Osteoblast (primary cell): ENCODE measurements at regions not wholly inside any gene's neighbourhood (a gene's known extent, or its start where the extent isn't known, plus 50 kb on each side); places are given as distances from the start of the nearest gene placed in this dataset.
A peak's percentile ranks its signal among the peaks of the same experiment; 100 is the strongest.

Source experiments
- DNase-seq: peaks from one replicate; pipeline ENCODE4 v3.0.0; 2011; ENCODE audit warnings: low spot score, mixed read lengths; ENCODE audit not compliant: insufficient read length; ENCODE audit errors: missing footprints
- H2AFZ ChIP-seq: 2 replicates; pipeline ENCODE4 v1.6.0; 2011; ENCODE audit warnings: mild to moderate bottlenecking, low read length
- H3K27ac ChIP-seq: 2 replicates; pipeline ENCODE4 v1.5.1; 2011; ENCODE audit warnings: mild to moderate bottlenecking, low read depth, low read length, moderate library complexity
- H3K27me3 ChIP-seq: 2 replicates; pipeline ENCODE4 v1.6.0; 2012; ENCODE audit warnings: mild to moderate bottlenecking, control low read depth, inconsistent platforms, low read length, moderate library complexity; ENCODE audit not compliant: insufficient read depth
- H3K36me3 ChIP-seq: 2 replicates; pipeline ENCODE4 v1.5.1; 2011; ENCODE audit warnings: mild to moderate bottlenecking, low read length, control low read depth, moderate library complexity; ENCODE audit not compliant: insufficient read depth
- H3K4me1 ChIP-seq: 2 replicates; pipeline ENCODE4 v1.5.1; 2011; ENCODE audit warnings: mild to moderate bottlenecking, low read length, control low read depth, moderate library complexity; ENCODE audit not compliant: insufficient read depth
- H3K4me2 ChIP-seq: 2 replicates; pipeline ENCODE4 v1.6.0; 2011; ENCODE audit warnings: mild to moderate bottlenecking, low read length; ENCODE audit not compliant: insufficient read depth
- H3K4me3 ChIP-seq: fragments of 200-600 bp; sonication (generic); 3 replicates; pipeline ENCODE4 v1.5.1; 2012; ENCODE audit warnings: mild to moderate bottlenecking, low read length, inconsistent platforms; ENCODE audit not compliant: insufficient read depth
- H3K79me2 ChIP-seq: 2 replicates; pipeline ENCODE4 v1.6.0; 2012; ENCODE audit warnings: mild to moderate bottlenecking, low read length, control low read depth, inconsistent platforms; ENCODE audit not compliant: insufficient read depth
- H3K9me3 ChIP-seq: 2 replicates; pipeline ENCODE4 v1.5.1; 2011; ENCODE audit warnings: low read depth, low read length, control low read depth
- H4K20me1 ChIP-seq: 2 replicates; pipeline ENCODE4 v1.6.0; 2012; ENCODE audit warnings: mild to moderate bottlenecking, low read length, control low read depth; ENCODE audit not compliant: insufficient read depth
- TF ChIP-seq, protein P1 (sequence below): IDR thresholded peaks from 2 replicates; pipeline ENCODE4 v1.5.1; 2011; ENCODE audit warnings: mild to moderate bottlenecking, low read depth, low read length, moderate library complexity; ENCODE audit errors: extremely low read depth

DNA sequence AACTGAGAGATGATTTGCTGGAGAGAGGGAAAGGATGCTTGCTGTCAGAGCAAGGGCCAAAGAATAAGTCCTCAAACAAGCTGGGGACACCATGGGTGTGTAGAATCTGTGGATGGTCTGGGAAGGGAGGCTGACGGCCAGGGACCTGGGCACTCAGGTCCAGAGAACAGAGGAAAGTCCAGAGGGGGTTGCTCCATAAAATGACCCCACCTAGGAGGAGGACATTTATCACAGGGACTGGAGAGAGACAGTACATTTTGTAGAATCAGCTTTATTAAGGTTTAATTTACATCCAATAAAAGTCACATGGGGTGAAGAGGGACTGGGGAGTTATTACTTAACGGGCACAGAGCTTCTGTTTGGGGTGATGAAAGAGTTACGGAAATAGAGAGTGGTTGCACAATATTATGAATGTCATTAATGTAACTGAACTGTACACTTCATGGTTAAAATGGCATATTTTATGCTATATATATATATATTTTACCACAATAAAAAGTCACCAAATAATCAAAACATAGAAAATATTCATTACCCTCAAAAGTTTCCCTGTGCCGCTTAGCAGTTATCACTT is 73.0 kb upstream of the ABCD3 start:
- H3K27ac ChIP-seq = no peak overlapping the region
- no peak overlapping the region for H3K4me2 ChIP-seq
- TF ChIP-seq, protein P1, sequence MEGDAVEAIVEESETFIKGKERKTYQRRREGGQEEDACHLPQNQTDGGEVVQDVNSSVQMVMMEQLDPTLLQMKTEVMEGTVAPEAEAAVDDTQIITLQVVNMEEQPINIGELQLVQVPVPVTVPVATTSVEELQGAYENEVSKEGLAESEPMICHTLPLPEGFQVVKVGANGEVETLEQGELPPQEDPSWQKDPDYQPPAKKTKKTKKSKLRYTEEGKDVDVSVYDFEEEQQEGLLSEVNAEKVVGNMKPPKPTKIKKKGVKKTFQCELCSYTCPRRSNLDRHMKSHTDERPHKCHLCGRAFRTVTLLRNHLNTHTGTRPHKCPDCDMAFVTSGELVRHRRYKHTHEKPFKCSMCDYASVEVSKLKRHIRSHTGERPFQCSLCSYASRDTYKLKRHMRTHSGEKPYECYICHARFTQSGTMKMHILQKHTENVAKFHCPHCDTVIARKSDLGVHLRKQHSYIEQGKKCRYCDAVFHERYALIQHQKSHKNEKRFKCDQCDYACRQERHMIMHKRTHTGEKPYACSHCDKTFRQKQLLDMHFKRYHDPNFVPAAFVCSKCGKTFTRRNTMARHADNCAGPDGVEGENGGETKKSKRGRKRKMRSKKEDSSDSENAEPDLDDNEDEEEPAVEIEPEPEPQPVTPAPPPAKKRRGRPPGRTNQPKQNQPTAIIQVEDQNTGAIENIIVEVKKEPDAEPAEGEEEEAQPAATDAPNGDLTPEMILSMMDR = no peak
- no peaks in the 10 kb centered on the region for H3K4me1 ChIP-seq
- H3K4me3 ChIP-seq = no peak overlapping the region
- no peak for DNase-seq
- no peak overlapping the region for H2AFZ ChIP-seq
- H4K20me1 ChIP-seq = no peaks in the 10 kb centered on the region
- no peaks in the 10 kb centered on the region for H3K36me3 ChIP-seq
- H3K9me3 ChIP-seq = no peaks in the 10 kb centered on the region
- H3K79me2 ChIP-seq = no peaks in the 10 kb centered on the region
- peaks cover 41% of the 10 kb centered on the region for H3K27me3 ChIP-seq

DNA sequence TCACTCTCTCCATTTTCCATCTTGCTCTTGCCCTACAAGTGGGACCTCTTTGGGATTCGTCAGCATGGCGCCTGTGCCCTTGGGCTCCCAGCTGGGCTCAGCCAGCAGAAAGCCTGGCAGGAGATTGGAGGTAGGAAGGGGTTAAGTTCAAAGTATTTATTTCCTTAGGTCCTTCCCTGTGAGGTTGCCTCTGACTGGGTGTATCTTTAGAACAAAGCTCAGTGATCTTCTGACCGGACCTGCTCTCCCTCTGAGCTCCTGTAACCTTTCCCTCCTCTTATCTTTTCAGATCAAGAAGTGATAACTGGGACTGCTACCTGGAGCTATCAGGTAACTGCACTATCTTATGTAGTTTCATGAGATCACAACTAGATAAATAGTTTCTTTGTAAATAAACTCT is 75.8 kb upstream of the ABCD3 start:
- Histone ChIP-seq H3K27ac (no peak overlapping the region), H3K36me3 (no peaks in the 10 kb centered on the region), H3K79me2 (no peaks in the 10 kb centered on the region), H3K4me3 (no peak overlapping the region), H3K9me3 (no peaks in the 10 kb centered on the region), H3K4me2 (no peak overlapping the region), H3K4me1 (no peaks in the 10 kb centered on the region), H2AFZ (no peak overlapping the region), H4K20me1 (no peaks in the 10 kb centered on the region), H3K27me3 (peaks cover 23% of the 10 kb centered on the region)
- TF ChIP-seq, protein P1 = no peak
- no peak for DNase-seq

DNA sequence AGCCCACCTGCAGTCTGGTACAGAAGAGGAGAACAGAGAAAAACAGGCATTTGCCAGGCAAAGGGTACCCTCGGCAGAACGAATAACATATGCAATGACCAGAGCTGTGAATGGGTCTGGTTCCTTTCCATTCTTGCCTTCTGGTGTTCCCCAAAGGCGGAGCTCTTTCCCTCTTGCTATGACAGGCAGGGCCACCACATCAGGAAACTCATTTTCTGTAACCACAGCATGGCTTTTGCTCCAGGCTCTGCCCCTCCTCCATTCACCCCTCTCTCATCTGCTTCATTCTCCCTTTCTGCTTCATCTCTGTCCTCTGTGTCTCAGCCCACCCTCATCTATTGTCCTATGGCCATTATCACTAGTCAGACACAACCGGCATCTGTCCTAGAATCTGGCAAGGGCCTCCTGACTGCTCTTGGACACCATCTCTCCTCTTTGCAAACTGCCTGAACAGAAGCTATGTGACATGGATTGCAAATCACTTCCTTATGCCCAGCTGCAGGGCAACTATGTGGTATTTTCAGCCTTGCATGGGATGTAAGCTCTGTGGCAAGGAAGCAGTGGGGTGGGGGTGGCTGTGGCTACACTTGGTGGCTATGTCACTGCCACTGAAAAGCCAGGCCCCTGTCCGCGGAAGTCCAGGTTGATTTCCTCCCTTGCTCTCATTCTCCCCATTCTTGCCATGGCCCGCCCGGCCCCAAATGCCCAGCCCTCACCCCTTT is 78.8 kb upstream of the ABCD3 start:
- H3K4me3 ChIP-seq = no peak overlapping the region
- TF ChIP-seq, protein P1 = no peak
- H3K4me1 ChIP-seq = peaks cover 8% of the 10 kb centered on the region
- DNase-seq = no peak
- peaks cover 23% of the 10 kb centered on the region for H3K27me3 ChIP-seq
- H4K20me1 ChIP-seq = no peaks in the 10 kb centered on the region
- no peaks in the 10 kb centered on the region for H3K79me2 ChIP-seq
- H3K36me3 ChIP-seq = no peaks in the 10 kb centered on the region
- H3K9me3 ChIP-seq = no peaks in the 10 kb centered on the region
- no peak overlapping the region for H2AFZ ChIP-seq
- H3K27ac ChIP-seq = no peak overlapping the region
- H3K4me2 ChIP-seq = no peak overlapping the region

DNA sequence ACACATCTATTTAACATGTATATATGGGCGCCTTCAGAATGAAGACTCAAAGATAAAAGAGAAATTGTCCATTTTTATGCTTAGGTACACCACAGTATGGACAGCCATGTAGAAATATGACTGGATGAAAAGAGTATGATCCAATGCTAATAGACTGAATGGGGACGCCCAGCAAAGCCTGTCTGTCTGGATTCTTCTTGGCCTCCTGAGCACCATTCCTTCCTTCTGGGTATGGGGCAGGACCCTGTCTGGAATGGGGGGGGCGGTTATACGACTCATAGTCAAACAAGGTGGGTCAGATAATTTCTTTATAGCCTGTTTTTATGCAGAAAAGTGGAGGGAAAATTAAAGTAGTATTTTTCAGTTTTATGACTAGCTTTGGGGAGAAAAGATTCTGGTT is 81.2 kb upstream of the ABCD3 start:
- no peak overlapping the region for H3K4me2 ChIP-seq

More for the DNA sequence above, 81.2 kb upstream of the ABCD3 start:
- no peak for DNase-seq
- Histone ChIP-seq H3K4me3 (no peak overlapping the region), H2AFZ (peak overlapping the region; percentile 76), H3K27ac (no peak overlapping the region), H3K79me2 (no peaks in the 10 kb centered on the region), H3K4me1 (peaks cover 20% of the 10 kb centered on the region), H3K9me3 (no peaks in the 10 kb centered on the region), H3K36me3 (no peaks in the 10 kb centered on the region), H3K27me3 (peaks cover 11% of the 10 kb centered on the region), H4K20me1 (no peaks in the 10 kb centered on the region)
- TF ChIP-seq, protein P1 = no peak
